Fibroblast of lung (primary cell): ENCODE measurements at regions not wholly inside any gene's neighbourhood (a gene's known extent, or its start where the extent isn't known, plus 50 kb on each side); places are given as distances from the start of the nearest gene placed in this dataset.

Experiments
- CTCF ChIP-seq, 2 donors: IDR thresholded peaks in 1 of 2; conservative IDR thresholded peaks in 1 of 2; 1 replicate in 1 of 2; 2 replicates in 1 of 2; pipeline ENCODE4 v1.5.1; 2011 to 2012; ENCODE audit warnings: low read length in 2 of 2, control low read depth in 1 of 2, inconsistent platforms in 1 of 2, low read depth in 1 of 2, mild to moderate bottlenecking in 1 of 2
- EZH2 ChIP-seq: IDR thresholded peaks from 2 replicates; pipeline ENCODE4 v1.5.1; 2012; ENCODE audit warnings: low read length, control low read depth, mild to moderate bottlenecking; ENCODE audit errors: missing control alignments

GRCh38 chr14:71284048-71284447, 376.8 kb downstream of the PCNX1 start:
- TF ChIP-seq CTCF (conservative IDR thresholded peaks at IDR 0.05 in 1 of 2, IDR thresholded peaks at IDR 0.05 in 1 of 2; ENCODE audit: low read depth in 1 of 2, low read length in 2 of 2) (no peak), EZH2 (no peak)
